Renal cortex interstitium (tissue), 11 donors: ENCODE measurements at regions not wholly inside any gene's neighbourhood (a gene's known extent, or its start where the extent isn't known, plus 50 kb on each side); places are given as distances from the start of the nearest gene placed in this dataset.

Source experiments
- DNase-seq, 11 donors: peaks; one replicate each; pipeline ENCODE4 v3.0.0-alpha.2; 2013; ENCODE audit warnings: low read depth in 9 of 11, low spot score in 4 of 11; ENCODE audit errors: extremely low read depth in 1 of 11

DNA sequence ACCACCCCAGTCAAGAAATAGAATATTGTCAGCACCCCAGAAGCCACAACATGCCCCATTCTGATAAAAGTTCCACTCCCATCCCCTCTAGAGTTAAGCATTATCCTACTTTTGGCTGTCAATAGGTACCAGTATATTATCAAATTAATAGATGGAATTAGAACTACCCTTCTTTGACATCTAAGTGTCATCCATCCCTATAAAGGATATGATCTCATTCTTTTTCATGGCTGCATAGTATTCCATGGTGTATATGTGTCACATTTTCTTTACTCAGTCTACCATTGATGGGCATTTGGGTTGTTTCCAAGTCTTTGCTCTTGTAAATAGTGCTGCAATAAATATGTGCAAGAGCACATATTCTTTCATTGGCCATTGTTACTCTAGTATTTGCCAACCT, 246.2 kb downstream of the SEC23A start:
- DNase-seq: no peak

DNA sequence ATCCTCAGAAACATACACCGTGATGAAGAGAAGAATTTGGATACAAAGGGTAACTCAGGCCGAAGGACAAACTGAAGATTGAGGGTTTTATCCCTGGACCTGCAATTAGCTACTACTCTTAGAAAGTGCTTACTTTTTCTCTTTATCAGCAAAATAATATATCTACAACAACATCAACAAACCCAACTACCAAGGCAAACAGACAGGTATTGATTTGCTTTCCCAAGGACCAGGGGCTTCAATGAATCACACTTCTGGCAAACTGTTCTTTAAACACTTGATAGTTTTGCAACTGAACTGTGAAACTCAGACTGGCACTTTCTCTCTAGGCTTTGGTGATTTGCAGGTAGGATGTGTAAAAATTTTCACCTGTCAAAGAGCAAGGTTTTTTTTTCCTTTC, 247.5 kb downstream of the SEC23A start:
- DNase-seq: no peak

GRCh38 chr14:38851111-38851510, 251.9 kb downstream of the SEC23A start:
- no peak for DNase-seq

DNA sequence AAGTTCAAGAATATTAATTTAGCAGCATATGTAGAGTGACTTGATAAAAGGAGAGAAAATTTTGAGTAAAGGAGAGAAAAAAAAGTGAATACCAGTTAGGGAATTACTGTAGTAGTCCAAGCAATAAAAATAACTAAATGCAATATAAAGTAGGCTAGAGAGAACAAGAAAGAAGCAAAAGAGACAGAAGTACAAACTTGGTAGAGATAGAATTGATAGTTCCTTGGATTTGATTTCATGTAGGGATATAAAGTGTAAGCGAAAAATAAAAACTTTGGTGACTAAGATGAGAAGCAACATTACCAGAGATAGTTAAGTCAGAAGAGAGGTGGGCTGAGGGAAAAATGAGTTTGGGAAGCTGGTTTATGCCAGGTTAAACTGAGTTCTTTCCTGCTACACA, 252.4 kb downstream of the SEC23A start:
- no peak for DNase-seq

- no peak for DNase-seq
Measured at GRCh38 chr14:38848243-38848935, 254.6 kb downstream of the SEC23A start.

GRCh38 chr14:38847161-38847560, 255.9 kb downstream of the SEC23A start:
- no peak for DNase-seq

DNA sequence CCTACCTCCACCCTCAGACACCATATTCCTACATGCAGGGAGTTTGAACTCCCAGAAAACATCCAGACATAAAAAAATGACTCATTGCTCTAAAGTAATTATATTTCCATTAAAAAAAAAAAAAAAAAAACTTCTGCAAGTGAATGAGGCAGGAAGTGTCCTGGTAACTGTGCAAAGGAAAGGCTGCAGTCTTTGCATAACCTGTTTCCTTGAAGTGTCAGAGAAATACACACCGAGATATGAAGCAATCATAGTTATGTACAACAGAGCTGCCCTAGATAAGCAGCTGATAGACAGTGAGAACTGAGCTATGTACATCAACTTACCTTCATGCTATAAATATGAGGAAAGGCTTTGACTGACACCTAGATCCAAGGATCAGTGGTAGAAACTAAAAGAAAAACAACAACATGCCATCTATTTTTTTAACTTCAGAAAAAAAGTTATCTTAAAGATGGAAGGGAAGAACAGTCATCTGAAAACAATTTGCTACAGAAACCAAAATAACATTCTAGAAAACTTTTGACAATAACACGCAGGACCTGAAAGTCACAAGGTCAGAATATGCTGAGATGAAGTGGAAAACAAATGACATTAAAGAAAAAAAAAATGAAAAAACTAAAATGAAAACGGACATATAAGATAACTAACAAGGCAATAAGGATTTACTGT, 263.2 kb downstream of the SEC23A start:
- DNase-seq: no peak

- DNase-seq: no peak
Measured at GRCh38 chr14:38838979-38839323, 264.1 kb downstream of the SEC23A start.

- no peak for DNase-seq
Measured at GRCh38 chr14:38838049-38838978, 264.7 kb downstream of the SEC23A start.

DNA sequence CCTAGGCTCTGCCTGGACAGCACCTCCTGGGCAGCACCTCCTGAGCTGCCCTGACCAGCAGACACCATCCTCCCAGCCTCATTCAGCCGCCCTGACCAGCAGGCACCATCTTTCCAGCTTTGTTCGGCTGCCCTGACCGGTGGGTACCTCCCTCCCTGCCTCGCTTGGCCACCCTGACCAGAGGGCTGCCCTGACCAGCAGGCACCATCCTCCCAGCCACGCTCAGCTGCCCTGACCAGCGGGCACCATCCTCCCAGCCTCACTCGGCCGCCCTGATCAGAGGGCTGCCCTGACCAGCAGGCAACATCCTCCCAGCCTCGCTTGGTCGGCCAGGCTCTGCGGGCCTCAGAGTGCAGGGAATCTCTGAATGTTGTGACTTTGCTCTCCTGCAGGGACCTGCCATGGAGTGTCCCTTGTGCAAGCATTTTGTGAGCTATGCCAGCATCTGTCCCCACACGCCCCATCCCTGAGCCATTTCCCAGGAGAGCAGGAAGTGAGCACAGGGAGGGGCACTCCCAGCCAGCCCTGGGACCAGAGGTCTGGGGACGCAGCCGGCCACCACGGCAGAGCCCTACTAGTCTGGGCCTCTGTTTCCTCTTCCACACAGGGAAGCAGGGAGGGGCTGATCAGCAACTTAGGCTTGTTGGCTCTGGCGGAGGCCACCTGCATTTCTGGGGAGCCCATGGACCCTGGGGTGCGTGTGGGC, 265.5 kb downstream of the SEC23A start:
- peak in 4 of 11 donors; percentile 3 to 22 (median 18) for DNase-seq

GRCh38 chr14:38836539-38836938, 266.5 kb downstream of the SEC23A start:
- DNase-seq: no peak

- DNase-seq: no peak
Measured at GRCh38 chr14:38835874-38836273, 267.2 kb downstream of the SEC23A start.

DNA sequence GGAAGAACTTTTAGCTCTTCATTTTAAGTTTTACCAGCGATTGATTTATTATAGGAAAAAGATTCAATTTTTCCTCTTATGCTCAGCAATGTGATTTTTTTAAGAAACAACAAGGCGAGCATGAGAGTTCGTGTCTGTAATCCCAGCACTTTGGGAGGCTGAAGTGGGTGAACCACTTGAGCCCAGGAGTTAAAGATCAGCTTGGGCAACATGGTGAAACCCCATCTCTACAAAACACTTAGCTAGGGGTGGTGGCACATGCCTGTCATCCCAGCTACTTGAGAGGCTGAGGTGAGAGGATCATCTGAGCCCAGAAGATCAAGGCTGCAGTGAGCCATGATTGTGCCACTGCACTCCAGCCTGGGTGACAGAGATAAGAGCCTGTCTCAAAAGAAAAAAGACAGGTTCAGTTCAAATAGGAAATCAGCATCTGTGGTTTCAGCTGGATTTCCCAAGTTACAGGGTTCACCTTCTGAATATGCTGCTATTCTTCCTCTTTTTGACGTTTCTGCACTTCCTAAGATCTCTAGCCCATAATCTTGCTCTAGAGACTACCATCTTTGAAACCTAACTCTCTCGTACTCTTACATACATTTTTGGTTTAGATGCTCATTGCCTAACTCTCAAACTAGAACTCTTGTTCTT, 274.7 kb downstream of the SEC23A start:
- DNase-seq: no peak

- no peak for DNase-seq
Measured at GRCh38 chr14:38824706-38825105, 278.3 kb downstream of the SEC23A start.

GRCh38 chr14:38818555-38818954, 284.5 kb downstream of the SEC23A start:
- no peak for DNase-seq

DNA sequence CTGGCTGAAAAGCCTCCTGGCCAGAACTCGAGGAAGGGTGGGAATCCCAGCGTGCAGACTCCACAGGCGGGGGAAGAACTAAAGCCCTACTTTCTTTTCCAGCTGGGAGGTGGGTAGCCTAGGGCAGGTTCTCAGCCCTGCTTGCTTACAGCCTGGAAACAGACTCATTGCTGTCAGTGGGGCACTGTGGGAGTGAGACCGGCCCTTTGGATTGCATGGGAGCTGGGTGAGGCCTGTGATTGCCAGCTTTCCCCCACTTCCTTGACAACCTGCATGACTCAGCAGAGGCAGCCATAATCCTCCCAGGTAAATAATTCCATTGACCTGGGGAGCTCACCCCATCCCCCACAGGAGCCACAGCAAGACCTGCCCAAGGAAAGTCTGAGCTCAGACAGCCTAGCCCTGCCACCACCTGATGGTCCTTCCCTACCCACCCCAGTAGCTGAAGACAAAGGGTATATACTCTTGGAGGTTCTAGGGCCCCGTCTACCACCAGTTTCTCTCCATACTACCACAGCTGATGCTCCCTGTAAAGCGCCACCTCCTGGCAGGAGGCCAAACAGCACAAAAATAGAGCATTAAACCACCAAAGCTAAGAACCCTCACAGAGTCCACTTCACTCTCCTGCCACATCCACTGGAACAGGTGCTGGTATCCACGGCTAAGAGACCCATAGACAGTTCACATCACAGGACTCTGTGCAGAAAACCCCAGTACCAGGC, 294.1 kb downstream of the SEC23A start:
- DNase-seq: no peak

DNA sequence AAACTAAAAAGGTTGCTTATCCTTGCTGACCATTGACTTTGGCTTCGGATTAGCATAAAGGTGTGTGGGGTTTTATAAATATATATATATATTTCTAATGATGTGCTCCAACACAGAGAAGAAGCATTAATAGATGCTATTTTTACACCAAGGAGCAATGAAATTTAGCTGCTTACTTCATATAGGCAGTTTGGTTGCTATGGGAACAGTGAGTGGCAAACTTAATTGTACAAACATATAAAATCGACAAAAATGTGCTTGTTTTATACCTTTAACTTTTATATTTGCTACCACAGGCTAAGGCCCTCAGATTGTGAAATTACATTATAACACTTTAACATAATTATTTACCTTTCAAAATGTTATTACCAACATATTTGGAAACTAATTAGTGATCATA, 303.4 kb downstream of the SEC23A start:
- no peak for DNase-seq

DNA sequence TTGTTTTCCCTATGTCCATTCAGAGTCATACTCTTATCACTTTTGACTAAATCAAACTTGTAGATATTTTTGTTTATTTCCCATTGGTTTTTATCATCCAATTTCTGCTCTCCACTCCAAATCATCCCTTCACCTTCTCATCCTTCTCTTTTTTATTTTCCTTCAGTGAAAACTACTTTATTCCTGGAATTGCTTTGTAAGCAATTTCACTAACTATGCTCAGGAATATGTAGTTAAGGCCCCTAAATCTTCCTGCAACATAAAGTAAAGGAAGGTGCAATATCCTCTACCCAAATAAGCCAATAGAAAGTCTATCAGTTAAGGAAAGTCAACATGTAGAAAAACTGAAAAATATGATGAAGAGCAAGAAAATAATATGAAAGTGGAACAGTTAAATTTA, 308.4 kb downstream of the SEC23A start:
- no peak for DNase-seq
